ENCODE measurements at regions not wholly inside any gene's neighbourhood (a gene's known extent, or its start where the extent isn't known, plus 50 kb on each side); places are given as distances from the start of the nearest gene placed in this dataset.
"Not testable (repeated sequence)": the region's sequence is repeated elsewhere in the genome, so short reads cannot be mapped to it uniquely, and the experiment has no call there.

- Histone ChIP-seq H3K36me3 (ENCODE audit: insufficient read depth, low read length) (no peaks in the 10 kb centered on the region), H3K27ac (ENCODE audit: low read depth, low read length, poor library complexity, severe bottlenecking) (peak overlapping the region; percentile 77), H3K4me1 (ENCODE audit: insufficient read depth, low read length, severe bottlenecking) (peaks cover 46% of the 10 kb centered on the region), H4K20me1 (ENCODE audit: insufficient read depth, low read length) (no peaks in the 10 kb centered on the region), H3K4me3 (ENCODE audit: low read depth, low read length, poor library complexity, severe bottlenecking) (no peak overlapping the region), H3K9me2 (ENCODE audit: low read depth, low read length) (no peaks in the 10 kb centered on the region), H3F3A (ENCODE audit: insufficient read depth, low read length) (no peaks in the 10 kb centered on the region), H3K9me3 (ENCODE audit: low read length) (no peaks in the 10 kb centered on the region), H2AFZ (ENCODE audit: low read length) (peak overlapping the region; percentile 68; the same call in 1 of the 2 replicates), H3K9ac (ENCODE audit: low read length) (no peak overlapping the region), H3K4me2 (ENCODE audit: low read length) (no peak overlapping the region), H3K79me2 (ENCODE audit: insufficient read depth, low read length) (no peaks in the 10 kb centered on the region), H3K27me3 (ENCODE audit: insufficient read depth, low read length) (no peaks in the 10 kb centered on the region)
- TF ChIP-seq, protein P1, sequence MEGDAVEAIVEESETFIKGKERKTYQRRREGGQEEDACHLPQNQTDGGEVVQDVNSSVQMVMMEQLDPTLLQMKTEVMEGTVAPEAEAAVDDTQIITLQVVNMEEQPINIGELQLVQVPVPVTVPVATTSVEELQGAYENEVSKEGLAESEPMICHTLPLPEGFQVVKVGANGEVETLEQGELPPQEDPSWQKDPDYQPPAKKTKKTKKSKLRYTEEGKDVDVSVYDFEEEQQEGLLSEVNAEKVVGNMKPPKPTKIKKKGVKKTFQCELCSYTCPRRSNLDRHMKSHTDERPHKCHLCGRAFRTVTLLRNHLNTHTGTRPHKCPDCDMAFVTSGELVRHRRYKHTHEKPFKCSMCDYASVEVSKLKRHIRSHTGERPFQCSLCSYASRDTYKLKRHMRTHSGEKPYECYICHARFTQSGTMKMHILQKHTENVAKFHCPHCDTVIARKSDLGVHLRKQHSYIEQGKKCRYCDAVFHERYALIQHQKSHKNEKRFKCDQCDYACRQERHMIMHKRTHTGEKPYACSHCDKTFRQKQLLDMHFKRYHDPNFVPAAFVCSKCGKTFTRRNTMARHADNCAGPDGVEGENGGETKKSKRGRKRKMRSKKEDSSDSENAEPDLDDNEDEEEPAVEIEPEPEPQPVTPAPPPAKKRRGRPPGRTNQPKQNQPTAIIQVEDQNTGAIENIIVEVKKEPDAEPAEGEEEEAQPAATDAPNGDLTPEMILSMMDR (IDR thresholded peaks at IDR 0.05; ENCODE audit: low read length) = no peak
- TF ChIP-seq EZH2 (IDR thresholded peaks at IDR 0.05; ENCODE audit: borderline replicate concordance, low read length) = no peak
Measured at GRCh38 chr12:85425349-85425612, 145.3 kb downstream of the ALX1 start.

GRCh38 chr12:85425926-85426325 is 145.9 kb downstream of the ALX1 start:
- no peaks in the 10 kb centered on the region for H3K9me3 ChIP-seq (ENCODE audit: low read length)
- no peak overlapping the region for H3K4me2 ChIP-seq (ENCODE audit: low read length)
- no peak overlapping the region for H3K9ac ChIP-seq (ENCODE audit: low read length)
- no peak for TF ChIP-seq EZH2 (IDR thresholded peaks at IDR 0.05; ENCODE audit: borderline replicate concordance, low read length)
- TF ChIP-seq, protein P1 (IDR thresholded peaks at IDR 0.05; ENCODE audit: low read length) = no peak
- H3K27ac ChIP-seq (ENCODE audit: low read depth, low read length, poor library complexity, severe bottlenecking) = no peak overlapping the region
- H3F3A ChIP-seq (ENCODE audit: insufficient read depth, low read length) = no peaks in the 10 kb centered on the region
- no peaks in the 10 kb centered on the region for H4K20me1 ChIP-seq (ENCODE audit: insufficient read depth, low read length)
- H2AFZ ChIP-seq (ENCODE audit: low read length) = peak overlapping the region; percentile 57; the same call in 1 of the 2 replicates
- no peaks in the 10 kb centered on the region for H3K36me3 ChIP-seq (ENCODE audit: insufficient read depth, low read length)
- H3K79me2 ChIP-seq (ENCODE audit: insufficient read depth, low read length) = no peaks in the 10 kb centered on the region
- H3K27me3 ChIP-seq (ENCODE audit: insufficient read depth, low read length) = no peaks in the 10 kb centered on the region
- peaks cover 46% of the 10 kb centered on the region for H3K4me1 ChIP-seq (ENCODE audit: insufficient read depth, low read length, severe bottlenecking)
- no peak overlapping the region for H3K4me3 ChIP-seq (ENCODE audit: low read depth, low read length, poor library complexity, severe bottlenecking)
- H3K9me2 ChIP-seq (ENCODE audit: low read depth, low read length) = no peaks in the 10 kb centered on the region

- H3K9ac ChIP-seq (ENCODE audit: low read length); H3K9me3 ChIP-seq (ENCODE audit: low read length); H4K20me1 ChIP-seq (ENCODE audit: insufficient read depth, low read length); H3K4me3 ChIP-seq (ENCODE audit: low read depth, low read length, poor library complexity, severe bottlenecking); H2AFZ ChIP-seq (ENCODE audit: low read length); H3K9me2 ChIP-seq (ENCODE audit: low read depth, low read length); H3F3A ChIP-seq (ENCODE audit: insufficient read depth, low read length); H3K27ac ChIP-seq (ENCODE audit: low read depth, low read length, poor library complexity, severe bottlenecking); H3K79me2 ChIP-seq (ENCODE audit: insufficient read depth, low read length); H3K36me3 ChIP-seq (ENCODE audit: insufficient read depth, low read length); H3K4me1 ChIP-seq (ENCODE audit: insufficient read depth, low read length, severe bottlenecking); H3K27me3 ChIP-seq (ENCODE audit: insufficient read depth, low read length); H3K4me2 ChIP-seq (ENCODE audit: low read length): not testable (repeated sequence)
Measured at GRCh38 chr12:85433148-85433547, 153.1 kb downstream of the ALX1 start.

DNA sequence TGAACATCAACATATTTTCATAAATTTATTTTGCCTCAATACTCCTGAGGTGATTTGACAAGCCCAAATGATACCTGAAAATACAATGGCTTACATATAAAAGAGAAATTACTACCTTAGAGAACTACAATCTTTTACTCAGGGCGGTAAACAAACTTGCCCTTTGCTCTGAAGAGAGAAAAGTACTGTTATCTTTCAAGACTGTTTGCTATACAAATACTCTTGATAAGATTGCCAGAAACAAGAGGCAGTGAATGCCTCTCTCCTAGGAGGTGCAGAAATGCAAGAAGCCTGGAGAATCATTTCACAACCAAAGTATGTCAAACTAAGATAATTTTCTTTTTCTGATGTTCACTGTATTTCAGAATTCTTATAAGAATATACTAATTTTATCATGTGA is 160.3 kb downstream of the ALX1 start:
- H3K36me3 ChIP-seq (ENCODE audit: insufficient read depth, low read length) = no peaks in the 10 kb centered on the region
- H2AFZ ChIP-seq (ENCODE audit: low read length) = no peak overlapping the region
- TF ChIP-seq, protein P1 (IDR thresholded peaks at IDR 0.05; ENCODE audit: low read length) = no peak
- TF ChIP-seq EZH2 (IDR thresholded peaks at IDR 0.05; ENCODE audit: borderline replicate concordance, low read length) = no peak
- no peaks in the 10 kb centered on the region for H3K9me3 ChIP-seq (ENCODE audit: low read length)
- no peaks in the 10 kb centered on the region for H3K4me1 ChIP-seq (ENCODE audit: insufficient read depth, low read length, severe bottlenecking)
- H3K9ac ChIP-seq (ENCODE audit: low read length) = no peak overlapping the region
- no peaks in the 10 kb centered on the region for H3K27me3 ChIP-seq (ENCODE audit: insufficient read depth, low read length)
- H4K20me1 ChIP-seq (ENCODE audit: insufficient read depth, low read length) = no peaks in the 10 kb centered on the region
- no peaks in the 10 kb centered on the region for H3F3A ChIP-seq (ENCODE audit: insufficient read depth, low read length)
- H3K27ac ChIP-seq (ENCODE audit: low read depth, low read length, poor library complexity, severe bottlenecking) = no peak overlapping the region
- no peaks in the 10 kb centered on the region for H3K9me2 ChIP-seq (ENCODE audit: low read depth, low read length)
- no peak overlapping the region for H3K4me2 ChIP-seq (ENCODE audit: low read length)
- H3K79me2 ChIP-seq (ENCODE audit: insufficient read depth, low read length) = no peaks in the 10 kb centered on the region
- H3K4me3 ChIP-seq (ENCODE audit: low read depth, low read length, poor library complexity, severe bottlenecking) = no peak overlapping the region
